ENCODE measurements at regions not wholly inside any gene's neighbourhood (a gene's known extent, or its start where the extent isn't known, plus 50 kb on each side); places are given as distances from the start of the nearest gene placed in this dataset.

GRCh38 chr10:43938810-43939209 is 290.1 kb upstream of the ZNF32 start:
- no peak for TF ChIP-seq CTCF (IDR thresholded peaks at IDR 0.05)
- no peak for TF ChIP-seq REST (IDR thresholded peaks at IDR 0.05; ENCODE audit: insufficient read depth in 1 of 2, low read depth in 2 of 2, low read length in 1 of 2)
- TF ChIP-seq TCF7L2 (IDR thresholded peaks at IDR 0.05; ENCODE audit: low read depth, low read length): no peak
